ENCODE measurements at regions not wholly inside any gene's neighbourhood (a gene's known extent, or its start where the extent isn't known, plus 50 kb on each side); places are given as distances from the start of the nearest gene placed in this dataset.

- TF ChIP-seq EZH2 (IDR thresholded peaks at IDR 0.05; ENCODE audit: borderline replicate concordance, low read length) (no peak), CTCF (conservative IDR thresholded peaks at IDR 0.05 in 1 of 2, IDR thresholded peaks at IDR 0.05 in 1 of 2; ENCODE audit: extremely low read depth in 1 of 2, insufficient read depth in 1 of 2, low read depth in 1 of 2, low read length in 2 of 2) (no peak)
Measured at GRCh38 chr3:88732186-88732585, 375.2 kb upstream of the EPHA3 start.

All from mammary epithelial cell (primary cell).